NT2/D1 (cell line): ENCODE measurements at regions not wholly inside any gene's neighbourhood (a gene's known extent, or its start where the extent isn't known, plus 50 kb on each side); places are given as distances from the start of the nearest gene placed in this dataset.

Experiments
- SUZ12 ChIP-seq: IDR thresholded peaks from 2 replicates; pipeline ENCODE4 v1.6.1; 2011; ENCODE audit not compliant: insufficient read length, insufficient read depth; ENCODE audit errors: extremely low read depth
- YY1 ChIP-seq: IDR thresholded peaks from 2 replicates; pipeline ENCODE4 v1.6.1; 2011; ENCODE audit not compliant: insufficient read length, insufficient read depth
- ZNF274 ChIP-seq: IDR thresholded peaks from 2 replicates; pipeline ENCODE4 v1.6.1; 2011; ENCODE audit warnings: mild to moderate bottlenecking, low read depth, low read length

DNA sequence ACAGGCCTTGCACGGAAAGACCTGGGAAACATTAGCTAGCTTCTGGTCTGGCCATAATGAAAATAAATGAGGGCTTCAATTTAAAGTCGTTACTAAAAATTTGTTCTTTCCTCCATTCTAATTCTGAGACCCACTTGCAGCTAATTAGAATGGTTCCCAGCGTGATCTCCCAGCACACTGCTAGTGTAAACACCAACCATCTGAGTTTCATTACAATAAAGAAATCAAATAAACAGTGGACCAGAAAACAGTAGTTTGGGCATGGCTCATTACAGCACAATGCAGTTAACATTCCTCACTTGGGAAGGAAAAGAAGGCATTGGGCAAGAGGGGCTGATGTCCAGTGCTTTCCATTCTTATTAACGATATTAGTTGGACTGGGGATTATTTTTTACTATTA is 410.9 kb upstream of the SOX9 start:
- TF ChIP-seq ZNF274: no peak
- no peak for TF ChIP-seq SUZ12
- no peak for TF ChIP-seq YY1
